Stimulated activated CD4-positive, alpha-beta T cell treated with anti-CD3 and anti-CD28 coated beads, Interleukin-15, amount 100 ng/mL, for 1 hour (primary cell): ENCODE measurements at regions not wholly inside any gene's neighbourhood (a gene's known extent, or its start where the extent isn't known, plus 50 kb on each side); places are given as distances from the start of the nearest gene placed in this dataset.

ENCODE experiments used
- DNase-seq, 2 donors: peaks; one replicate each; pipeline ENCODE4 v3.0.0-alpha.2; 2020; ENCODE audit warnings: low read depth in 1 of 2, low spot score in 1 of 2

GRCh38 chr16:65932350-65933072 lies 434.0 kb upstream of the CDH5 start:
- no peak for DNase-seq

GRCh38 chr16:65922923-65923322 lies 443.6 kb upstream of the CDH5 start:
- DNase-seq, result no peak

GRCh38 chr16:65919986-65920376 lies 446.5 kb upstream of the CDH5 start:
- no peak for DNase-seq

GRCh38 chr16:65919145-65919985 lies 447.1 kb upstream of the CDH5 start:
- no peak for DNase-seq

- DNase-seq, result no peak
These were observed 449.0 kb upstream of the CDH5 start for GRCh38 chr16:65917466-65917865.

GRCh38 chr16:65916995-65917394 lies 449.5 kb upstream of the CDH5 start:
- DNase-seq, result no peak

- DNase-seq, result no peak
These were observed 456.2 kb upstream of the CDH5 start for GRCh38 chr16:65910291-65910690.

GRCh38 chr16:65909310-65910050 lies 457.0 kb upstream of the CDH5 start:
- DNase-seq, result no peak

GRCh38 chr16:65908568-65908967 lies 457.9 kb upstream of the CDH5 start:
- DNase-seq, result no peak

GRCh38 chr16:65905331-65905730 lies 461.2 kb upstream of the CDH5 start:
- DNase-seq, result no peak

GRCh38 chr16:65896448-65897153 lies 469.9 kb upstream of the CDH5 start:
- DNase-seq, result no peak

- DNase-seq, result no peak
These were observed 470.6 kb upstream of the CDH5 start for GRCh38 chr16:65895906-65896305.

- no peak for DNase-seq
These were observed 471.0 kb upstream of the CDH5 start for GRCh38 chr16:65895486-65895885.

GRCh38 chr16:65890203-65890602 lies 476.3 kb upstream of the CDH5 start:
- no peak for DNase-seq

GRCh38 chr16:65889533-65889966 lies 476.9 kb upstream of the CDH5 start:
- no peak for DNase-seq

GRCh38 chr16:65888201-65888600 lies 478.3 kb upstream of the CDH5 start:
- DNase-seq, result no peak

- DNase-seq, result no peak
These were observed 482.5 kb upstream of the CDH5 start for GRCh38 chr16:65884018-65884417.

- no peak for DNase-seq
These were observed 488.1 kb upstream of the CDH5 start for GRCh38 chr16:65878347-65878746.

- no peak for DNase-seq
These were observed 489.9 kb upstream of the CDH5 start for GRCh38 chr16:65876624-65877023.

GRCh38 chr16:65876056-65876408 lies 490.5 kb upstream of the CDH5 start:
- DNase-seq, result no peak

- DNase-seq, result no peak
These were observed 491.0 kb upstream of the CDH5 start for GRCh38 chr16:65875381-65876055.
